ENCODE measurements at regions not wholly inside any gene's neighbourhood (a gene's known extent, or its start where the extent isn't known, plus 50 kb on each side); places are given as distances from the start of the nearest gene placed in this dataset.

DNA sequence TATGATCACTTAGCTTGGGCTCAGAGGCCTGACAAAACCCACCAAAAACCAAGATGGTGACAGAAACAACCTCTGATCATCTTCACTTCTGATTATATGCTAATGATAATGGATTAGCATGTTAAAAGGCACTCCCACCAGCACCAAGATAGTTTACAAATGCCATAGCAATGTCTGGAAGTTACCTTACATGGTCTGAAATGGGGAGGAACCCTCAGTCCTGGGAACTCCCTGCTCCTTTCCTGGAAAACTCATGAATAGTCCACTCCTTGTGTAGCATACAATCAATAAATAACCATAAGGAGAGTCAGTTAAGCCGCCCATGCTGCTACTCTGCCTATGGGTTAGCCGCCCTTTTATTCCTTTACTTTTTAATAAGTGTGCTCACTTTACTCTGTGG is 120.0 kb upstream of the HS3ST4 start:
- no peak for TF ChIP-seq POLR2A (IDR thresholded peaks at IDR 0.05; ENCODE audit: low read depth, low read length)
- TF ChIP-seq POLR2AphosphoS5 (IDR thresholded peaks at IDR 0.05; ENCODE audit: low read depth, low read length) = no peak
- TF ChIP-seq TAF1 (IDR thresholded peaks at IDR 0.05; ENCODE audit: borderline replicate concordance, low read depth, low read length) = no peak
